ENCODE measurements at regions not wholly inside any gene's neighbourhood (a gene's known extent, or its start where the extent isn't known, plus 50 kb on each side); places are given as distances from the start of the nearest gene placed in this dataset.

GRCh38 chr18:60809937-60810336, 437.4 kb upstream of the MC4R start:
- DNase-seq (ENCODE audit: low read depth in 2 of 2) = no peak
- no peak overlapping the region for H3K4me3 ChIP-seq (replicated peaks in 1 of 2; ENCODE audit: low read depth in 2 of 2, low read length in 2 of 2)
- TF ChIP-seq, protein P1, sequence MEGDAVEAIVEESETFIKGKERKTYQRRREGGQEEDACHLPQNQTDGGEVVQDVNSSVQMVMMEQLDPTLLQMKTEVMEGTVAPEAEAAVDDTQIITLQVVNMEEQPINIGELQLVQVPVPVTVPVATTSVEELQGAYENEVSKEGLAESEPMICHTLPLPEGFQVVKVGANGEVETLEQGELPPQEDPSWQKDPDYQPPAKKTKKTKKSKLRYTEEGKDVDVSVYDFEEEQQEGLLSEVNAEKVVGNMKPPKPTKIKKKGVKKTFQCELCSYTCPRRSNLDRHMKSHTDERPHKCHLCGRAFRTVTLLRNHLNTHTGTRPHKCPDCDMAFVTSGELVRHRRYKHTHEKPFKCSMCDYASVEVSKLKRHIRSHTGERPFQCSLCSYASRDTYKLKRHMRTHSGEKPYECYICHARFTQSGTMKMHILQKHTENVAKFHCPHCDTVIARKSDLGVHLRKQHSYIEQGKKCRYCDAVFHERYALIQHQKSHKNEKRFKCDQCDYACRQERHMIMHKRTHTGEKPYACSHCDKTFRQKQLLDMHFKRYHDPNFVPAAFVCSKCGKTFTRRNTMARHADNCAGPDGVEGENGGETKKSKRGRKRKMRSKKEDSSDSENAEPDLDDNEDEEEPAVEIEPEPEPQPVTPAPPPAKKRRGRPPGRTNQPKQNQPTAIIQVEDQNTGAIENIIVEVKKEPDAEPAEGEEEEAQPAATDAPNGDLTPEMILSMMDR (IDR thresholded peaks at IDR 0.05; ENCODE audit: low read depth, low read length) = no peak

- TF ChIP-seq, protein P1 (IDR thresholded peaks at IDR 0.05; ENCODE audit: low read depth, low read length) = no peak
- H3K4me3 ChIP-seq (replicated peaks in 1 of 2; ENCODE audit: low read depth in 2 of 2, low read length in 2 of 2) = no peak overlapping the region
- no peak for DNase-seq (ENCODE audit: low read depth in 2 of 2)
These were observed 440.3 kb upstream of the MC4R start for GRCh38 chr18:60812921-60813320.

DNA sequence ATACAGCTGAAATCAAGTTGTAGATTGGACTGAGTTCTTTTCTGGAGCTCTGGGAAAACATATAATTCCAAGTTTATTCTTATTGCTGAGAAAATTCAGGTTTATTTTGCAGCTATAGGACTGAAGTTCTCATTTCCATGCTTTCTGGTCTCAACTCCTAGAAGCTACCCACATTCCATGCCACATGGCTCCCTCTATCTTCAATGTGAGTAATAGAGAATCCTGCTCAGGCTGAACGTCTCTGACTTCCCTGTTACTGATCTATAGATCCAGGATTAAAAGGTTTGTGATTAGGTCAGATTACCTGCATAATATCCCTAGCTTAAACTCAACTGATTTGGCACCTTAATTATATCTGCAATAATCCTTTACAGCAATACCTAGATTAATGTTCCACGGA, 453.8 kb upstream of the MC4R start:
- no peak for DNase-seq (ENCODE audit: low read depth in 2 of 2)
- TF ChIP-seq, protein P1 (IDR thresholded peaks at IDR 0.05; ENCODE audit: low read depth, low read length) = no peak
- H3K4me3 ChIP-seq (replicated peaks in 1 of 2; ENCODE audit: low read depth in 2 of 2, low read length in 2 of 2) = no peak overlapping the region

GRCh38 chr18:60831971-60832370, 459.4 kb upstream of the MC4R start:
- TF ChIP-seq, protein P1 (IDR thresholded peaks at IDR 0.05; ENCODE audit: low read depth, low read length) = no peak
- no peak overlapping the region for H3K4me3 ChIP-seq (replicated peaks in 1 of 2; ENCODE audit: low read depth in 2 of 2, low read length in 2 of 2)

GRCh38 chr18:60838677-60839076, 466.1 kb upstream of the MC4R start:
- DNase-seq (ENCODE audit: low read depth in 2 of 2) = peak; percentile 4 to 30
- TF ChIP-seq, protein P1 (IDR thresholded peaks at IDR 0.05; ENCODE audit: low read depth, low read length) = no peak

More at GRCh38 chr18:60831971-60832370, 459.4 kb upstream of the MC4R start:
- no peak for DNase-seq (ENCODE audit: low read depth in 2 of 2)

GRCh38 chr18:60846396-60846795, 473.8 kb upstream of the MC4R start:
- TF ChIP-seq, protein P1 (IDR thresholded peaks at IDR 0.05; ENCODE audit: low read depth, low read length) = no peak
- DNase-seq (ENCODE audit: low read depth in 2 of 2) = peak in 1 of 2 donors; percentile 3
- H3K4me3 ChIP-seq (replicated peaks in 1 of 2; ENCODE audit: low read depth in 2 of 2, low read length in 2 of 2) = no peak overlapping the region

More at GRCh38 chr18:60838677-60839076, 466.1 kb upstream of the MC4R start:
- H3K4me3 ChIP-seq (replicated peaks in 1 of 2; ENCODE audit: low read depth in 2 of 2, low read length in 2 of 2) = no peak overlapping the region

DNA sequence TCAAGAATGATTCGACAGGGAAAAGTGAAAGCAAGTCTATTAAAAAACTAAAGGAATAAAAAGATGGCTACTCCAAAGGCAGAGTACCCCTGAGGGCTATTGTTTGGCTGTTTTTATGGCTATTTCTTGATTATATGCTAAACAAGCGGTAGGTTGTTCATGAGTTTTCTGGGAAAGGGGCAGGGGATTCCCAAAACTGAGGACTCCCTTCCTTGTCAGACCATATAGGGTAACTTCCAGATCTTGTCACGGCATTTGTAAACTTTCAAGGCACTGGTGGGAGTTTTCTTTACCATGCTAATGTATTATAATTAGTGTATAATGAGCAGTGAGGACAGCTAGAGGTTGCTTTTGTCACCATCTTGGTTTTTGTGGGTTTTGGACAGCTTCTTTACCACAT, 474.9 kb upstream of the MC4R start:
- TF ChIP-seq, protein P1 (IDR thresholded peaks at IDR 0.05; ENCODE audit: low read depth, low read length) = no peak
- no peak for DNase-seq (ENCODE audit: low read depth in 2 of 2)

More for the DNA sequence above, 474.9 kb upstream of the MC4R start:
- H3K4me3 ChIP-seq (replicated peaks in 1 of 2; ENCODE audit: low read depth in 2 of 2, low read length in 2 of 2) = no peak overlapping the region

All from cardiac fibroblast (primary cell).